ENCODE measurements at regions not wholly inside any gene's neighbourhood (a gene's known extent, or its start where the extent isn't known, plus 50 kb on each side); places are given as distances from the start of the nearest gene placed in this dataset.

DNA sequence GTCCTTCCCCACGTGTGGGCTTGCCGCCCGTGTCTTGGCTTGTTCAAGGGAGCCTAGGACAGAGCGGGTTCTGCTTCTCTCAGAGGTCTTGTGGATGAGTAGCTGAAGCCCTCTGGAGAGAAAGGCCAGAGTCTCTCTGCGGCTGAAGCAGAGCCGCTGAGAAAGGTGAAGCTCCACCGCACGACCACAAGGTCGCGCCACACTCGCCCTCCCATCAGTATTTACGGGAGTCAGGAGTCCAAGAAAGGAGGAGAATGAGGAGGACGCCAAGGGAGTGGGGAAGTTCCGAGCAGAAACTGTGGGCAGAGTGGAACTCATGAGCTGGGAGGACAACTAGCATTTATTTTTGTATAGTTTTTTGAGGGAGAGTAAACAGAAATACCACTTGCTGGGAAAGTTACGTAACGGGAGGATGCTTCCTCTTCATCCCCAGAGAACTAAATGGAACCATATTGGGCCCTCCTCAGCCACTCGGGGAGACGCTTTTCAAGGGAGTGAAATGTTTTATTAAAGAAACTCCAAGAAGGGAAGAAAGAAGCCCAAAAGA is 51.6 kb upstream of the HAO2 start:
- TF ChIP-seq CTCF (IDR thresholded peaks at IDR 0.05) (no peak), POLR2A (IDR thresholded peaks at IDR 0.05) (no peak)
